ENCODE measurements at regions not wholly inside any gene's neighbourhood (a gene's known extent, or its start where the extent isn't known, plus 50 kb on each side); places are given as distances from the start of the nearest gene placed in this dataset.

- Histone ChIP-seq H3K9me3 (ENCODE audit: control insufficient read depth, insufficient read depth, low read length) (no peaks in the 10 kb centered on the region), H3K27me3 (ENCODE audit: control insufficient read depth, insufficient read depth, low read length) (no peaks in the 10 kb centered on the region), H3K4me3 (ENCODE audit: low read depth, low read length) (no peak overlapping the region), H3K27ac (ENCODE audit: low read depth, low read length) (no peak overlapping the region)
- ChIA-PET POLR2A (no interaction called here), CTCF (no interaction called here)
- no peak for DNase-seq (ENCODE audit: low read depth, low spot score)
- no peak for TF ChIP-seq CTCF (IDR thresholded peaks at IDR 0.05; ENCODE audit: low read depth, low read length)
Observed at GRCh38 chr1:168419736-168420135, 124.1 kb downstream of the XCL2 start.

GRCh38 chr1:168416220-168416619, 127.6 kb downstream of the XCL2 start:
- TF ChIP-seq CTCF (IDR thresholded peaks at IDR 0.05; ENCODE audit: low read depth, low read length): no peak
- no peak overlapping the region for H3K4me3 ChIP-seq (ENCODE audit: low read depth, low read length)
- CTCF ChIA-PET: no interaction called here
- DNase-seq (ENCODE audit: low read depth, low spot score): no peak
- H3K27ac ChIP-seq (ENCODE audit: low read depth, low read length): no peak overlapping the region
- POLR2A ChIA-PET: no interaction called here
- no peaks in the 10 kb centered on the region for H3K9me3 ChIP-seq (ENCODE audit: control insufficient read depth, insufficient read depth, low read length)
- H3K27me3 ChIP-seq (ENCODE audit: control insufficient read depth, insufficient read depth, low read length): no peaks in the 10 kb centered on the region

GRCh38 chr1:168414914-168415313, 128.9 kb downstream of the XCL2 start:
- H3K9me3 ChIP-seq (ENCODE audit: control insufficient read depth, insufficient read depth, low read length): no peaks in the 10 kb centered on the region
- no peak overlapping the region for H3K27ac ChIP-seq (ENCODE audit: low read depth, low read length)
- ChIA-PET POLR2A (no interaction called here), CTCF (no interaction called here)
- TF ChIP-seq CTCF (IDR thresholded peaks at IDR 0.05; ENCODE audit: low read depth, low read length): no peak
- DNase-seq (ENCODE audit: low read depth, low spot score): no peak
- H3K27me3 ChIP-seq (ENCODE audit: control insufficient read depth, insufficient read depth, low read length): no peaks in the 10 kb centered on the region
- H3K4me3 ChIP-seq (ENCODE audit: low read depth, low read length): no peak overlapping the region

- DNase-seq (ENCODE audit: low read depth, low spot score): no peak
- Histone ChIP-seq H3K27me3 (ENCODE audit: control insufficient read depth, insufficient read depth, low read length) (no peaks in the 10 kb centered on the region), H3K4me3 (ENCODE audit: low read depth, low read length) (no peak overlapping the region), H3K9me3 (ENCODE audit: control insufficient read depth, insufficient read depth, low read length) (no peaks in the 10 kb centered on the region), H3K27ac (ENCODE audit: low read depth, low read length) (no peak overlapping the region)
- CTCF ChIA-PET: no interaction called here
- POLR2A ChIA-PET: no interaction called here
- no peak for TF ChIP-seq CTCF (IDR thresholded peaks at IDR 0.05; ENCODE audit: low read depth, low read length)
Observed at GRCh38 chr1:168410464-168410863, 129.8 kb downstream of the TBX19 start.

GRCh38 chr1:168408884-168409283, 128.2 kb downstream of the TBX19 start:
- CTCF ChIA-PET: no interaction called here
- no peak overlapping the region for H3K4me3 ChIP-seq (ENCODE audit: low read depth, low read length)
- H3K27me3 ChIP-seq (ENCODE audit: control insufficient read depth, insufficient read depth, low read length): no peaks in the 10 kb centered on the region
- DNase-seq (ENCODE audit: low read depth, low spot score): no peak
- H3K27ac ChIP-seq (ENCODE audit: low read depth, low read length): no peak overlapping the region
- POLR2A ChIA-PET: no interaction called here
- no peak for TF ChIP-seq CTCF (IDR thresholded peaks at IDR 0.05; ENCODE audit: low read depth, low read length)
- no peaks in the 10 kb centered on the region for H3K9me3 ChIP-seq (ENCODE audit: control insufficient read depth, insufficient read depth, low read length)

Measured in AG04450 (cell line).